HepG2 (cell line): ENCODE measurements at regions not wholly inside any gene's neighbourhood (a gene's known extent, or its start where the extent isn't known, plus 50 kb on each side); places are given as distances from the start of the nearest gene placed in this dataset.

ENCODE experiments used
- GFI1 ChIP-seq: sonication (generic); formaldehyde crosslinking; IDR thresholded peaks from 2 replicates; pipeline ENCODE4 v1.5.0; 2020; ENCODE audit warnings: missing genetic modification reagents, mild to moderate bottlenecking, borderline replicate concordance
- ONECUT2 ChIP-seq: sonication (generic); formaldehyde crosslinking; IDR thresholded peaks from 2 replicates; pipeline ENCODE4 v1.4.0; 2020; ENCODE audit warnings: missing genetic modification reagents
- SIX4 ChIP-seq: sonication (generic); formaldehyde crosslinking; IDR thresholded peaks from 2 replicates; pipeline ENCODE4 v1.4.0; 2020; ENCODE audit warnings: missing genetic modification reagents
- THAP11 ChIP-seq: IDR thresholded peaks from 2 replicates; pipeline ENCODE4 v1.6.1; 2016; ENCODE audit warnings: missing biosample characterization, missing genetic modification reagents
- YY1 ChIP-seq: IDR thresholded peaks from 2 replicates; pipeline ENCODE4 v1.6.1; 2011; ENCODE audit warnings: low read length, low read depth, moderate library complexity, mild to moderate bottlenecking; ENCODE audit not compliant: insufficient read depth, insufficient replicate concordance
- ZBED4 ChIP-seq: sonication (generic); formaldehyde crosslinking; IDR thresholded peaks from 2 replicates; pipeline ENCODE4 v1.4.0; 2020; ENCODE audit warnings: missing genetic modification reagents, borderline replicate concordance
- ZMYM3 ChIP-seq: sonication (generic); formaldehyde crosslinking; IDR thresholded peaks from 2 replicates; pipeline ENCODE4 v1.5.1; 2020; ENCODE audit warnings: mild to moderate bottlenecking, missing genetic modification reagents
- ZNF101 ChIP-seq: sonication (generic); formaldehyde crosslinking; IDR thresholded peaks from 2 replicates; pipeline ENCODE4 v1.4.0; 2020; ENCODE audit warnings: mild to moderate bottlenecking, low read depth, missing genetic modification reagents, borderline replicate concordance
- ZNF12 ChIP-seq: sonication (generic); formaldehyde crosslinking; IDR thresholded peaks from 2 replicates; pipeline ENCODE4 v1.5.0; 2020; ENCODE audit warnings: missing genetic modification reagents
- ZNF256 ChIP-seq: sonication (generic); formaldehyde crosslinking; conservative IDR thresholded peaks from 2 replicates; pipeline ENCODE4 v1.4.0; 2020; ENCODE audit warnings: missing genetic modification reagents
- ZNF441 ChIP-seq: sonication (generic); formaldehyde crosslinking; IDR thresholded peaks from 2 replicates; pipeline ENCODE4 v1.7.0; 2021; ENCODE audit warnings: missing genetic modification reagents, borderline replicate concordance
- ZNF543 ChIP-seq: sonication (generic); formaldehyde crosslinking; IDR thresholded peaks from 2 replicates; pipeline ENCODE4 v1.4.0; 2020; ENCODE audit warnings: mild to moderate bottlenecking, missing genetic modification reagents
- ZNF570 ChIP-seq: sonication (generic); formaldehyde crosslinking; IDR thresholded peaks from 2 replicates; pipeline ENCODE4 v1.4.0; 2020; ENCODE audit warnings: mild to moderate bottlenecking, missing genetic modification reagents, borderline replicate concordance
- ZNF746 ChIP-seq: sonication (generic); formaldehyde crosslinking; IDR thresholded peaks from 2 replicates; pipeline ENCODE4 v1.8.0; 2022; ENCODE audit warnings: mild to moderate bottlenecking, missing genetic modification reagents
- ZNF792 ChIP-seq: IDR thresholded peaks from 2 replicates; pipeline ENCODE4 v1.6.1; 2016
- ZNF841 ChIP-seq: sonication (generic); formaldehyde crosslinking; IDR thresholded peaks from 2 replicates; pipeline ENCODE4 v1.8.1; 2023; ENCODE audit warnings: missing genetic modification reagents, borderline replicate concordance
- ZZZ3 ChIP-seq: sonication (generic); formaldehyde crosslinking; IDR thresholded peaks from 2 replicates; pipeline ENCODE4 v1.4.0; 2020; ENCODE audit warnings: missing genetic modification reagents, mild to moderate bottlenecking, borderline replicate concordance
- TF ChIP-seq, protein P1 (sequence below): sonication (generic); formaldehyde crosslinking; conservative IDR thresholded peaks from 2 replicates; pipeline ENCODE4 v1.4.0; 2020; ENCODE audit warnings: missing genetic modification reagents
- TF ChIP-seq, protein P2 (sequence below): sonication (generic); formaldehyde crosslinking; IDR thresholded peaks from 2 replicates; pipeline ENCODE4 v1.5.0; 2020; ENCODE audit warnings: missing genetic modification reagents, mild to moderate bottlenecking, borderline replicate concordance
- TF ChIP-seq, protein P3 (sequence below): sonication (generic); formaldehyde crosslinking; IDR thresholded peaks from 2 replicates; pipeline ENCODE4 v1.8.1; 2023; ENCODE audit warnings: mild to moderate bottlenecking, missing genetic modification reagents

GRCh38 chr5:2038321-2039179 lies 155.8 kb upstream of the IRX4 start (continued):
- TF ChIP-seq ZNF256 (CRISPR knock-in tag) (no peak), THAP11 (CRISPR knock-in tag) (peak; percentile 44; the same call in 1 of the 2 replicates), ZNF12 (CRISPR knock-in tag) (no peak), ZNF841 (no peak), ZMYM3 (no peak), ZNF792 (no peak), ZNF570 (CRISPR knock-in tag) (no peak), ZBED4 (CRISPR knock-in tag) (peak; percentile 100), ZNF101 (CRISPR knock-in tag) (no peak), GFI1 (CRISPR knock-in tag) (no peak), ONECUT2 (CRISPR knock-in tag) (peak; percentile 60), YY1 (peak; percentile 42), SIX4 (no peak), ZNF441 (CRISPR knock-in tag) (no peak), ZNF746 (no peak), ZNF543 (CRISPR knock-in tag) (no peak), ZZZ3 (no peak)
- TF ChIP-seq, protein P1, sequence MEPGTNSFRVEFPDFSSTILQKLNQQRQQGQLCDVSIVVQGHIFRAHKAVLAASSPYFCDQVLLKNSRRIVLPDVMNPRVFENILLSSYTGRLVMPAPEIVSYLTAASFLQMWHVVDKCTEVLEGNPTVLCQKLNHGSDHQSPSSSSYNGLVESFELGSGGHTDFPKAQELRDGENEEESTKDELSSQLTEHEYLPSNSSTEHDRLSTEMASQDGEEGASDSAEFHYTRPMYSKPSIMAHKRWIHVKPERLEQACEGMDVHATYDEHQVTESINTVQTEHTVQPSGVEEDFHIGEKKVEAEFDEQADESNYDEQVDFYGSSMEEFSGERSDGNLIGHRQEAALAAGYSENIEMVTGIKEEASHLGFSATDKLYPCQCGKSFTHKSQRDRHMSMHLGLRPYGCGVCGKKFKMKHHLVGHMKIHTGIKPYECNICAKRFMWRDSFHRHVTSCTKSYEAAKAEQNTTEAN, result no peak
- TF ChIP-seq, protein P2, sequence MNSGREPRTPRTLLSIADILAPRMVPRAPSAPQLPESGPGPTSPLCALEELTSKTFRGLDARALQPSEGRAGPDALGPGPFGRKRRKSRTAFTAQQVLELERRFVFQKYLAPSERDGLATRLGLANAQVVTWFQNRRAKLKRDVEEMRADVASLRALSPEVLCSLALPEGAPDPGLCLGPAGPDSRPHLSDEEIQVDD (CRISPR knock-in tag), result no peak
- TF ChIP-seq, protein P3, sequence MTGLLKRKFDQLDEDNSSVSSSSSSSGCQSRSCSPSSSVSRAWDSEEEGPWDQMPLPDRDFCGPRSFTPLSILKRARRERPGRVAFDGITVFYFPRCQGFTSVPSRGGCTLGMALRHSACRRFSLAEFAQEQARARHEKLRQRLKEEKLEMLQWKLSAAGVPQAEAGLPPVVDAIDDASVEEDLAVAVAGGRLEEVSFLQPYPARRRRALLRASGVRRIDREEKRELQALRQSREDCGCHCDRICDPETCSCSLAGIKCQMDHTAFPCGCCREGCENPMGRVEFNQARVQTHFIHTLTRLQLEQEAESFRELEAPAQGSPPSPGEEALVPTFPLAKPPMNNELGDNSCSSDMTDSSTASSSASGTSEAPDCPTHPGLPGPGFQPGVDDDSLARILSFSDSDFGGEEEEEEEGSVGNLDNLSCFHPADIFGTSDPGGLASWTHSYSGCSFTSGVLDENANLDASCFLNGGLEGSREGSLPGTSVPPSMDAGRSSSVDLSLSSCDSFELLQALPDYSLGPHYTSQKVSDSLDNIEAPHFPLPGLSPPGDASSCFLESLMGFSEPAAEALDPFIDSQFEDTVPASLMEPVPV, result no peak
